ENCODE measurements at regions not wholly inside any gene's neighbourhood (a gene's known extent, or its start where the extent isn't known, plus 50 kb on each side); places are given as distances from the start of the nearest gene placed in this dataset.

GRCh38 chr18:43775591-43775990 lies 498.3 kb upstream of the SYT4 start:
- DNase-seq = no peak
- H3K36me3 ChIP-seq = no peaks in the 10 kb centered on the region
- H3K27me3 ChIP-seq = no peaks in the 10 kb centered on the region
- H3K27ac ChIP-seq = no peak overlapping the region
- TF ChIP-seq CTCF (IDR thresholded peaks at IDR 0.05) (no peak), POLR2AphosphoS5 (IDR thresholded peaks at IDR 0.05) (no peak), EP300 (IDR thresholded peaks at IDR 0.05; ENCODE audit: low read depth) (no peak), POLR2A (IDR thresholded peaks at IDR 0.05) (no peak)
- H3K4me1 ChIP-seq = no peaks in the 10 kb centered on the region
- 69 to 80% methylated on average over 2 of the region's 2 CpGs for WGBS, 2 donors (ENCODE audit: low coverage in 1 of 2)
- in situ Hi-C loops (cut with MboI; ENCODE audit: low pct_ligation_motif_present in 1 of 4, low pct_unique_long_range_greater_than_20kb in 1 of 4, low sequenced_read_pairs in 3 of 4) = no loop called here
- intact Hi-C loops (cut with DNase I; ENCODE audit: low total_unique reads) = no loop called here
- no peak overlapping the region for H3K4me3 ChIP-seq
- no peaks in the 10 kb centered on the region for H3K9me3 ChIP-seq

GRCh38 chr18:43776997-43777396 lies 499.7 kb upstream of the SYT4 start:
- intact Hi-C loops (cut with DNase I; ENCODE audit: low total_unique reads) (no loop called here), in situ Hi-C loops (cut with MboI; ENCODE audit: low pct_ligation_motif_present in 1 of 4, low pct_unique_long_range_greater_than_20kb in 1 of 4, low sequenced_read_pairs in 3 of 4) (no loop called here)
- TF ChIP-seq POLR2AphosphoS5 (IDR thresholded peaks at IDR 0.05) = no peak
- no peak for TF ChIP-seq CTCF (IDR thresholded peaks at IDR 0.05)
- no peak for TF ChIP-seq EP300 (IDR thresholded peaks at IDR 0.05; ENCODE audit: low read depth)
- no peak for TF ChIP-seq POLR2A (IDR thresholded peaks at IDR 0.05)
- H3K36me3 ChIP-seq = no peaks in the 10 kb centered on the region
- WGBS, 2 donors (ENCODE audit: low coverage in 1 of 2) = 45 to 72% methylated on average over 2 of the region's 2 CpGs
- no peak for DNase-seq
- H3K4me3 ChIP-seq = no peak overlapping the region
- no peaks in the 10 kb centered on the region for H3K27me3 ChIP-seq
- no peaks in the 10 kb centered on the region for H3K4me1 ChIP-seq
- no peaks in the 10 kb centered on the region for H3K9me3 ChIP-seq
- no peak overlapping the region for H3K27ac ChIP-seq

DNA sequence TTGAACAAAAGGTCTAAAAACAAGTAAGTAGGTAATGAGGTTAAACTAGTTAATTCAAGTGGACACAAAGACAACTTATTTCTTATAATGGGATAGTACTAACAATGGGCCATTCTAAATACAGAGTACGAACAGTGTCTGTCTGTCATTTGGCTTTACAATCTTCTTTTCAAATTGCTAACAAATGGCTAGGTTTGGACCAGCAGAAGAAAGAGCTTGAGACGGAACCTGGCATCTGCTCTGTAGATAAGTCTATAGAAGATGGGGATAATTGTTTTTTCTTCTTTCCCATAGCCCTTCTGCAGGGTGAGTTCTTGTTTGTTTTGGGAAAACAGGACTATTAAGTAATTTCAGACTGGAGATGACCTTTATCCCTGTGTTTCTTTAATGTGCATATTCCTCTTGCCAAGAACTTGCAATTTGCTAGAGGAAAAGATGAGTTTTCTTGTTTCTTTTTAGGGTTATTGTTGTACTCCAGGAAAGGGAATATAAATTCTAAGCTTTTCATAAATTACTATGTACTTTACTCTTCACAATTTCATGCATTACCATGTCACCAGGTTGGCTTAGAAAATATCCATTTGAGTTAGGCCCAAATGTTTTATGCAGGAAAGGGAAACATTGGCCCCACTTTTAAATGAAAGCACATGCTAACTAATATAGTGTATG lies 500.5 kb upstream of the SYT4 start:
- in situ Hi-C loops (cut with MboI; ENCODE audit: low pct_ligation_motif_present in 1 of 4, low pct_unique_long_range_greater_than_20kb in 1 of 4, low sequenced_read_pairs in 3 of 4) = no loop called here
- no peak overlapping the region for H3K4me3 ChIP-seq
- H3K27me3 ChIP-seq = no peaks in the 10 kb centered on the region
- no peak for TF ChIP-seq POLR2A (IDR thresholded peaks at IDR 0.05)
- TF ChIP-seq EP300 (IDR thresholded peaks at IDR 0.05; ENCODE audit: low read depth) = no peak
- no peak for TF ChIP-seq POLR2AphosphoS5 (IDR thresholded peaks at IDR 0.05)
- no peak for TF ChIP-seq CTCF (IDR thresholded peaks at IDR 0.05)
- H3K4me1 ChIP-seq = no peaks in the 10 kb centered on the region
- DNase-seq = no peak
- no peaks in the 10 kb centered on the region for H3K9me3 ChIP-seq
- H3K27ac ChIP-seq = no peak overlapping the region
- intact Hi-C loops (cut with DNase I; ENCODE audit: low total_unique reads) = no loop called here
- no peaks in the 10 kb centered on the region for H3K36me3 ChIP-seq
- 51 to 54% methylated on average over 2 of the region's 2 CpGs for WGBS, 2 donors (ENCODE audit: low coverage in 1 of 2)

DNA sequence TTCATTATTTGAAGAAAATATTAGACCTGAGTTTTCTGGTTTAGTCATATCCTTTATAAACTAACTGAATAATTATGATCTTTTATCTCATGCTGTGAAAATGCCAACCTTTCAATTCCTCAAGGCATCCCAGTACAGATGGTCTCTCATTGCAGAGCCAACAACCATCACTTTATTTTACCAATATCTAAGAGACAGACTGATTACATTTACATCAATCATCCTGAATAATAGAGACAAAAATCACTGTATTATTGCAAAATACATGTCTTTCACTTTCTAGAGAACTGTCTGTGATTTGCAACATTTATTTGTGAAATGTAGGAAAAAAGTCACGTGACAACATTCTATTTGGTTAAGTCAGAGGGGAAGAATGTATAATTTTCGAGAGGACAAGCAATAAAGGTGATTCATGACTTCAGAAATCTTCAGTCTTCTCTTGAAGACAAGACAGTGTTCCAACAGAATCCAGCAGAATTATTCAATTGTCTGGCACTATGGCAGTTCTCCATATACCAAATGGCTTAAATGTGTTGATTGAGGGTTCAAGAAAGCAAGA lies 503.6 kb upstream of the SYT4 start:
- no peaks in the 10 kb centered on the region for H3K9me3 ChIP-seq
- DNase-seq = no peak
- H3K36me3 ChIP-seq = no peaks in the 10 kb centered on the region
- intact Hi-C loops (cut with DNase I; ENCODE audit: low total_unique reads) (no loop called here), in situ Hi-C loops (cut with MboI; ENCODE audit: low pct_ligation_motif_present in 1 of 4, low pct_unique_long_range_greater_than_20kb in 1 of 4, low sequenced_read_pairs in 3 of 4) (no loop called here)
- H3K27ac ChIP-seq = no peak overlapping the region
- no peak for TF ChIP-seq POLR2AphosphoS5 (IDR thresholded peaks at IDR 0.05)
- no peak for TF ChIP-seq EP300 (IDR thresholded peaks at IDR 0.05; ENCODE audit: low read depth)
- no peak for TF ChIP-seq CTCF (IDR thresholded peaks at IDR 0.05)
- no peak for TF ChIP-seq POLR2A (IDR thresholded peaks at IDR 0.05)
- H3K4me1 ChIP-seq = no peaks in the 10 kb centered on the region
- H3K4me3 ChIP-seq = no peak overlapping the region
- no peaks in the 10 kb centered on the region for H3K27me3 ChIP-seq
- 17 to 28% methylated on average over 2 of the region's 2 CpGs for WGBS, 2 donors (ENCODE audit: low coverage in 1 of 2)

Data from transverse colon (tissue), 4 donors.